GM12892 (cell line): ENCODE measurements at regions not wholly inside any gene's neighbourhood (a gene's known extent, or its start where the extent isn't known, plus 50 kb on each side); places are given as distances from the start of the nearest gene placed in this dataset.

Experiments used
- DNase-seq: peaks from one replicate; pipeline ENCODE4 v3.0.0; 2011; ENCODE audit not compliant: insufficient read length
- FAIRE-seq: peaks from 2 replicates; lab custom pipeline; 2011; peaks lifted over from hg19 to GRCh38; lab: Jason Lieb, UNC
- POLR2A ChIP-seq: IDR thresholded peaks from 2 replicates; pipeline ENCODE4 v1.6.1; 2011; ENCODE audit warnings: low read depth, low read length, control low read depth
- POLR2AphosphoS5 ChIP-seq: IDR thresholded peaks from 2 replicates; pipeline ENCODE4 v1.6.1; 2011; ENCODE audit warnings: low read depth, low read length, control low read depth
- TAF1 ChIP-seq: IDR thresholded peaks from 2 replicates; pipeline ENCODE4 v1.6.1; 2011; ENCODE audit warnings: low read depth, mild to moderate bottlenecking, control low read depth, low read length, borderline replicate concordance

GRCh38 chr9:4415281-4415680, 75.0 kb upstream of the SLC1A1 start:
- peak; percentile 56 for FAIRE-seq

GRCh38 chr9:4413856-4414255, 76.4 kb upstream of the SLC1A1 start:
- no peak for TF ChIP-seq POLR2AphosphoS5
- TF ChIP-seq POLR2A = no peak
- TF ChIP-seq TAF1 = no peak
- DNase-seq (no peak), FAIRE-seq (no peak)

More at GRCh38 chr9:4415281-4415680, 75.0 kb upstream of the SLC1A1 start:
- no peak for TF ChIP-seq POLR2A
- no peak for TF ChIP-seq POLR2AphosphoS5
- TF ChIP-seq TAF1 = no peak
- DNase-seq = no peak

GRCh38 chr9:4404156-4404555, 86.1 kb upstream of the SLC1A1 start:
- no peak for TF ChIP-seq TAF1
- TF ChIP-seq POLR2A = no peak
- TF ChIP-seq POLR2AphosphoS5 = no peak
- DNase-seq = no peak
- no peak for FAIRE-seq

- FAIRE-seq (no peak), DNase-seq (no peak)
- TF ChIP-seq POLR2AphosphoS5 = no peak
- no peak for TF ChIP-seq TAF1
- no peak for TF ChIP-seq POLR2A
Observed at GRCh38 chr9:4402501-4402900, 87.8 kb upstream of the SLC1A1 start.

DNA sequence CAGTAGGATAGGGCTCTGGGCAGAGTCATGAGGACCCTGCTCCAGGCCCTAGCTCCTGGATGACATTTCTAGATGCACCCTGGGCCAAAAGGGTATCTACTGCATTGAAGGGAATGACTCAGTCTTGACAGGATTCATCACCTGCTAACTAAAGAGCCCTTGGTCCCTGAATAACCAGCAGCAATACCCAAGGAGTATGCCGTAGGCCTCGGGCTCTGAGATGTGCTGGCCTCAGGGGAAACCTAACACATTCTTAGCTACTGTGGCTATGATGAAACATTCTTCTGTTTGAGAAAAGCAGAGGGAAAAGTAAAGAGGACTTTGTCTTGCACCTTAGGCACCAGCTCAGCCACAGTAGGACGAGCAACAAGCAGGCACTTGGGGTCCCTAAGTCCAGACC, 89.5 kb upstream of the SLC1A1 start:
- FAIRE-seq = no peak
- no peak for DNase-seq
- TF ChIP-seq POLR2AphosphoS5 = no peak
- TF ChIP-seq TAF1 = no peak
- no peak for TF ChIP-seq POLR2A

GRCh38 chr9:4397917-4398316, 92.4 kb upstream of the SLC1A1 start:
- FAIRE-seq (no peak), DNase-seq (no peak)
- TF ChIP-seq TAF1 (no peak), POLR2AphosphoS5 (no peak), POLR2A (no peak)

GRCh38 chr9:4393806-4394523, 94.1 kb upstream of the GLIS3 start:
- no peak for DNase-seq
- TF ChIP-seq TAF1 (no peak), POLR2AphosphoS5 (no peak), POLR2A (no peak)
- no peak for FAIRE-seq

DNA sequence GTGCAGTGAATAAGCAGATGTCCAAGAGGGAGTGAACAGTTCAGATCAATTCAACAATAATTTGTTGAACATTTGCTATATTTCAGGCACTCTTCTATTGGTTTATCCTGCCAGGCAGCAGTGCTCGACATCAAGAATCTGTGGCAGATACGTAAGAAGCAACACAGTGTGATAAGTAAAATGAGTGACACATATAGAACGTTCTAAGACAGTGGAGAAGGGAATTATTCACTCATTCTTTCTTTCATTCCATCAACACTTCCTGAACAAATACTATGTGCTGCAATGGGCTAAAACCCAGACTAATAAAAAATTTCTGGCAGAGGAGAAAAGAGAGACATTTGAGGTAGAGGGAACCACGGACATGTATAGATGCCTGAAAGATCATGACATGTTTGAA, 89.9 kb upstream of the GLIS3 start:
- TF ChIP-seq TAF1 (no peak), POLR2AphosphoS5 (no peak), POLR2A (no peak)
- FAIRE-seq (no peak), DNase-seq (no peak)

DNA sequence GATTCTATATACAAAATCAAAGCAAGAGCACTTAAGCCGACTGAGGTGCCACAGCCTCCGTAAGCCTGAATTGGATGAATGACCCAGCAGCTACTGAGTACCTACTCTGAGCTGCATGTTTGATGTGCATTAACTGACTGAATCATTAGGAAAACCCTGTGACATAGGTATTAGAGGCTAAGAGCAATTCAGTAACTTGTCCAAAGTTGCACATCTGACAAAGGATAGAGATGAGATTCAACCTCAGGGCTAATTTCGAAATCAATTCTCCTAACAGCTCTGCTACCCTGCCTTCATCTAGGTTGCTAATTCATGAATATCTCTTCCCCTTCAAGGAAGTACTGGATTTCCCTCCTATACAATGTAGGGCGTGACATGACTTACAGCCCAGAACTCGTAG, 89.1 kb upstream of the GLIS3 start:
- FAIRE-seq (no peak), DNase-seq (no peak)
- TF ChIP-seq POLR2AphosphoS5 (no peak), POLR2A (no peak), TAF1 (no peak)

DNA sequence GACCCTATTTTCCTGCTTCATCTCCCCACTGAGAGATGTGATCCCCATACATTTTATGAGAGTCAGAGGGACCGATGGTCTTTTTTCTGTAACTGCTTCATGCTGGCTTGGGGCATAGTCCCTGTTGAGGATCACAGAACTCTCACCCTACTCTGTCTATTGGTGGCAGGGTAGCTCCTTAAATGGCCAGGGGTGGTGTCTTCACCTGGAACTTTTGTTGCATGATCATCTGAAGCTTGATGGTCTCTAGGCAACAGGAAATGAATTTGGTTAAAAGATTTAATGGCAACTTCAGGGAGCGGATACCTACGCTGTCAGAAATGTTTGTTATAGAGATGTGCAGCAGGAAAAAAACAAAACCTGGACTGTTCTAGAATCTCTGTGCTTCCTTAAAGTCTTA, 87.0 kb upstream of the GLIS3 start:
- no peak for FAIRE-seq
- TF ChIP-seq POLR2A = no peak
- no peak for TF ChIP-seq TAF1
- no peak for TF ChIP-seq POLR2AphosphoS5
- no peak for DNase-seq

GRCh38 chr9:4384750-4385149, 84.9 kb upstream of the GLIS3 start:
- FAIRE-seq = peak; percentile 5
- TF ChIP-seq POLR2AphosphoS5 = no peak
- TF ChIP-seq TAF1 = no peak
- no peak for TF ChIP-seq POLR2A
- no peak for DNase-seq

GRCh38 chr9:4382722-4383317, 83.0 kb upstream of the GLIS3 start:
- no peak for DNase-seq
- TF ChIP-seq TAF1 (no peak), POLR2AphosphoS5 (no peak), POLR2A (no peak)
- FAIRE-seq = peak; percentile 94
